Adrenal gland (tissue), 5 donors: ENCODE measurements at regions not wholly inside any gene's neighbourhood (a gene's known extent, or its start where the extent isn't known, plus 50 kb on each side); places are given as distances from the start of the nearest gene placed in this dataset.

Experiments
- POLR2A ChIP-seq, 2 donors: fragments of 450-650 bp; IDR thresholded peaks; one replicate each; pipeline ENCODE4 v1.6.1; 2017; ENCODE audit warnings: antibody characterized with exemption in 2 of 2, mild to moderate bottlenecking in 2 of 2, moderate library complexity in 1 of 2
- TF ChIP-seq, protein P1 (sequence below), 6 experiments: fragments of 450-650 bp in 4 of 6; fragments of 200-600 bp in 2 of 6; sonication (generic) in 1 of 6; IDR thresholded peaks; 1 replicate in 5 of 6; 2 replicates in 1 of 6; pipeline versions ENCODE4 v1.5.1 to v1.8.0; 2016 to 2021; ENCODE audit warnings: antibody characterized with exemption in 6 of 6, mild to moderate bottlenecking in 2 of 6, moderate library complexity in 1 of 6
- donor health status: DM: no; HTN: no; CAD: no.

DNA sequence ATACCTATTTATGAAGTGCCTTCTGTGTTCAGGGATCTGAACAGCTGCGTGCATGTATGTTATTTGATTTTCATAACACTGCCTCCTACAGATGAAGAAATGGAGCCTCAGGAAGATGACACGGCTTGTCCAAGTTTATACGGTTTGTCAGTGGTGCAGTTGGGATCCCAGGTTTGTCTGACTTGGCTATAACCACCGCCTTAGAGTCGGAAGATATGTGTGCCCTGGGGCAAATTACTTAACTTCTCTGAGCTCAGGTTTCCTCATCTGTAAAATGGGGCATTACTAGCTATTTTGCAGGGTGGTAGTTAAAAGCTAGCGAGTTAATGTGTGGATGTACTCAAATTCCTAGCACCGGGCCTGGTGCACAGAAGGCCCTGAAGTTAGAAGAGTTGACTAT is 54.1 kb upstream of the ANP32A start:
- no peak for TF ChIP-seq POLR2A (IDR thresholded peaks at IDR 0.05)
- TF ChIP-seq, protein P1, sequence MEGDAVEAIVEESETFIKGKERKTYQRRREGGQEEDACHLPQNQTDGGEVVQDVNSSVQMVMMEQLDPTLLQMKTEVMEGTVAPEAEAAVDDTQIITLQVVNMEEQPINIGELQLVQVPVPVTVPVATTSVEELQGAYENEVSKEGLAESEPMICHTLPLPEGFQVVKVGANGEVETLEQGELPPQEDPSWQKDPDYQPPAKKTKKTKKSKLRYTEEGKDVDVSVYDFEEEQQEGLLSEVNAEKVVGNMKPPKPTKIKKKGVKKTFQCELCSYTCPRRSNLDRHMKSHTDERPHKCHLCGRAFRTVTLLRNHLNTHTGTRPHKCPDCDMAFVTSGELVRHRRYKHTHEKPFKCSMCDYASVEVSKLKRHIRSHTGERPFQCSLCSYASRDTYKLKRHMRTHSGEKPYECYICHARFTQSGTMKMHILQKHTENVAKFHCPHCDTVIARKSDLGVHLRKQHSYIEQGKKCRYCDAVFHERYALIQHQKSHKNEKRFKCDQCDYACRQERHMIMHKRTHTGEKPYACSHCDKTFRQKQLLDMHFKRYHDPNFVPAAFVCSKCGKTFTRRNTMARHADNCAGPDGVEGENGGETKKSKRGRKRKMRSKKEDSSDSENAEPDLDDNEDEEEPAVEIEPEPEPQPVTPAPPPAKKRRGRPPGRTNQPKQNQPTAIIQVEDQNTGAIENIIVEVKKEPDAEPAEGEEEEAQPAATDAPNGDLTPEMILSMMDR (IDR thresholded peaks at IDR 0.05) = no peak
